HG02763 (cell line): ENCODE measurements at regions not wholly inside any gene's neighbourhood (a gene's known extent, or its start where the extent isn't known, plus 50 kb on each side); places are given as distances from the start of the nearest gene placed in this dataset.
"Not testable (repeated sequence)": the region's sequence is repeated elsewhere in the genome, so short reads cannot be mapped to it uniquely, and the experiment has no call there.

ENCODE experiments used
- ATAC-seq: cut with Tn5 transposase; IDR thresholded peaks from one replicate; pipeline ENCODE4 v1.9.1; 2021; ENCODE audit warnings: mild to moderate bottlenecking, moderate library complexity; ENCODE audit not compliant: unreplicated experiment

DNA sequence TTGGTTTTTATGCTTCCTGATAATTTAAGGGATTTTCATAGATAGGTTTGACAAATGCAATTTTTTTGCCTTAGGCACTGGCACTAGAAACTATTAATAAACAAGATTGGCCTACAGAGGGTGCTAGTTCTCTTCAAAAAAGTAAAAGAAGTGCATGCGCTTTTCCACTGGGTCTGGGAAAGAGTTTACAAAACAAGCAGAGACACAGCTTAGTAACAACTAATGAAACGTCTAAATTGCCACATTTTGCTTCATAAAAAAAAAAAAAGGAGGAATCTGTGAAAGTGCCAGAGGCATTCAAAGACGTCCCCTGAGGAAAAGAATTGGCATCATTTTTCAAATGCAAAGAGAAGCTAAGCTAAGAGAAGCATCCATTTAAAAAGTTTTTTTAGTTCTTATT, 58.3 kb upstream of the EEA1 start:
- peak; percentile 15 for ATAC-seq

DNA sequence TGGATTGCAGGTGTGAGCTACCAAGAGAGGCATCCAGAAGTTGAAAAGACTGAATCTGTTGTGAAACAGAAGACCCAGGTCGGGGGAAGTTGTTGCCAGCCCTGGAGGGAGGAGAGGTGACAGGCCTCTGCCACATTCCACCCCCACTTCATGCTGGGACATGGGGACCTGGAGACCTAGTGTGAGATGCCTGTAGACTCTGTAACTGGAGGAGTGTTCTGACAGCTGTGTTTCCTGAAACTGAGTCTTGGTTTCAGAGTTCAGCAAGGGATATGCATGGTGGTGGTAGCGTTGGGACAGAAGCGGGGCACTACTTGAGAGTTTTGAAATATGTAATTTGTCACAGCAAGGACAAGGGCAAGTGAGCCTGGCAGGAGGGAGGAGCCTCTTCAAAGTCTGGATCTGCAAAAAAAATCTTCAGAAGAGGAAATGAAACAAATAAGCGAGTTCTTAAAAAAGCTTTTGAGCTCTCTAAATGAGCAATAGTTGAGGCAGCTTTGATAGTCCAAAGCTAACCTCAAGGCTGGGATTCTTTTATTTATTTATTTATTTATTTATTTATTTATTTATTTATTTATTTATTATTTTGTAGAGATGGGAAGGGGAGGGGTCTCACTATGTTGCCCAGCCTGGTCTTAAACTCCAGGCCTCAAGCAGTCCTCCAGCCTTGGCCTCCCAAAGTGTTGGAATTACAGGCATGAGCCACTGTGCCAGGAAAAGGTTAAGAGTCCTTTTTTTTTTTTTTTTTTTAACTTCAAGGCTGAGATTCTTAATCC, 58.9 kb upstream of the EEA1 start:
- peak; percentile 87 for ATAC-seq

DNA sequence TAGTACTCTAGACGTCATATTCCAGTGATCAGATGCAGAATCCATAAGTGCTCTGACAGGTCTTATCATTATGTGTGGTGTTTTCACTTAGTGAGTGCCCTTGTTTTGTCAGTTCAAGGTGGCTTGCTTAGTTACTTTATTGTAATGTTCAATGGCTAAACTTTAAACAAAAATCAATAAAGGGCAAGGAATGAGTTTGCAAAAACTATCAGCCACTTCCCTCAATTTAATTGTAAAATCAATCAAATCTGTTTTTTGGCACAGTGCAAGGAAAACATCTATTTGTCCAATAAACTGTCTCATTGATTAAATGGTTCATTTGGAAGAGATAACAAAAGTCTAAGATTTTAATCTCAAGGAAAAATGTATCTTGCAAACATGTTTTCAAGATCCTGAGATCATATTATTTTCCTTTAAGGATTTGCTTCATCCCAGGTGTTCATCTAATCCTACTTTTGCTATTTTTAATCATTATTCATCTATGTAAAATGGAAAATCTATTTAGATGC, 59.6 kb upstream of the EEA1 start:
- no peak for ATAC-seq

DNA sequence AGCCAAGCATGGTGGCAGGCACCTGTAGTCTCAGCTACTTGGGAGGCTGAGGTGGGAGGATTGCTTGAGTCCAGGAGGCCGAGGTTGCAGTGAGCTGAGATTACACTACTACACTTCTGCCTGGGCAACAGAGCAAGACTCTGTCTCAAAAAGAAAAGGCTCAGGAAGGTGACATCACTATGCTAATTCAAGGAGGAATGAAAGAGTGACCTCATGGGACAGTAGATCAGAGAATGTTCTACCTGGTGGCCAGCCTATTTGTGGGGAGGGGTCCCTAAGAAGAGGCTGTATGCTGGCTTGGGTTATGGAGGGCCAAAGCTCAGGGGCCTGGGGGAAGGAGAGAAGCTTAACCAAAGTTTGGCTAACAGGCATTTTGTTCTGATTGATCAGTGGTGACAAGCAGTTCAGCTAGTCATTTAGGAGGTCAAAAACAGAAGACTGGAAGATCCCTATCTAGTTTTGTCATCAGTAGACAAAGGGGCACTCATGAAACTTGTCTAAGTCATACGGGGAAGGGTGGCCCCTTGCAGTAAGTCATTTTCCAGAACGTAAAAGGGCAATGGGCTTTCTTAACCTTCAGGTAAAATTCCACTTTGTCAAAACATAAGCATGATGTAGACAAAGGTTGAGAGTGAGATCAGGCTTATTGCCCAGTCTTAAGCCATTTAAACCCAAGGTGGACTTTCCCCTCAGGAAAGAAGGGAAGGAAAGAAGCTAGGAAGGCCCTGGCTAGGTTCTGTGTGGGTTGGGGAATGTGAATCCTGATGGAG, 60.8 kb upstream of the EEA1 start:
- no peak for ATAC-seq

DNA sequence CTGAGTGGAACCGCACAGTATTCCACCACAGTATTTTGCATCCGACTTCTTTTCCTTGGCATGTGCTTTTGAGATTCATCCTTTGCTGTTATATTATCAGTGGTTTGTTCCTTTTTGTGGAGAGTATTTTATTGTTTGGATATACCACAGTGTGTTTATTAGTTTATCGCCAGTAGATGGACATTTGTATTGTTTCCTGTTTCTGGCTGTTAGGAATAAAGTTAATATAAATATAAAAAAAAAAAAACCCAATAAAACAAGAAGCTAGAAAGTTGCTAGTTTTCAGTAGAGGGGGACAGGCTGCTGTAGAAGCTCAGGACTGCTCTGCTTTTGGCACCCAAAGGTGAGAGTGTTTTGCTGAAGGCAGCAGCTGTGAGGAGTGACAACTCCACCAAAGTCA, 62.0 kb upstream of the EEA1 start:
- no peak for ATAC-seq

DNA sequence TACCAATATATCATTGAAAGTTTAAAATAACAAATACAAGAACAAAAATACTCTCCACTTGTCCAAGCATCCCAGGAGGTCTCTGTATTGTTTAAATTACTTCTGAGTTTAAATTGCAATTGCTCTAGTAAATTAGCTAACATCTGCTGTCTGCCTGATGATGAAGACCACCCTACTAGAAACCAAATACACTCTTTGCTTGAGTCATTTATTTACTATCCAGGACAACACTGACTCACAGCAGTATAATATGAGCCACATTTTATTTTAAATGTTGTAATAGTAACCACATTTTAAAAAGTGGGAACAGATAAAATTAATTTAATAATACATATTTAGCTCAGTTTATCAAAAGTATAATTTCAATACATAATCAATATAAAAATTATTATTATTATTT, 62.9 kb upstream of the EEA1 start:
- ATAC-seq, result no peak

DNA sequence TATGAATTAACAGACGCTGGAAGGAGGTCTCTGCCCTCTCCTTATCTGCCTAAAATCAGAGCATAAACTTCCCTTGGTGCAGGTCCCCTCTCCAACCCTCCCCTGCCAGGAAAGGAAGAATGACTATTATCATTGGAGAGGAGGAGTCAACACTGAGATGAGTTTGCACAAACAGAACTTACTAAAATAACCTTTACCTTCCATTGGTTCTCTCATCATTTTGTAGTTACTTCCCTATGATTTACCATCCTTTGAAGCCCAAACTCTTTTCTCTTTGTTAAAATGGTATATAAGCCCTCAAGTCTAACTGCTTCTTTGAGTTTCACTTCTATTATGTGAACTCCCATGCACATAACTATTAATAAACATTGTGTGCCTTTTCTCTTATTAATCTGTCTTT, 64.2 kb upstream of the EEA1 start:
- no peak for ATAC-seq

DNA sequence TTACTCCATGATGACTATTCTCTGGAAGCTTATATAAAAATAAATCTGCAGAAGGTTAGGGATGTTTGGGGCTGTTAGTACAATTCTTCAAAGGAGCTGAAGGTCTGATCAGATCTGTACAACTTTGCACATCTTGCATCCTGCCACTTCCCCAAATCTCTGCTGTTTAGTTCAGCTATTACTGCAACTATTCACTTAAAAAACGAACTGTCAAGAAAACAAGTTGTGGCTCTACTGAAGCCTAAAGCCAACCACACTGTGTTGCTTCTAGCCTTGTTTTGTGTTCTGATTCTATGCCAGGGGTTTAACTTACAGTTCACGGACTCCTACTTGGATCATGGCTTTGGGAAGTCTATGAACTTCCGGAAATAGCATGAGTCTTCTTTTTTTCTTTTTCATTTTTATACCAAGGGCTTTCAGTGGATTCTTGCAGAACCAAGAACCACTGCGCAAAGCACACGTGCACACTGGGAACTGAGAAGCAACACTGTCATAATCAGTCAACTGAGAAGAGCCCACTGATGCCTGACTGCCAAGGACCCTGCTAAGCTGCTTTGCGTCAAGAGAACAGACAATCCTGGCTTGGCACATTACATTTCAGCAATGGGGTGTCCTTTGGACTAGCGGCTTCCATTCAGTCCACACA, 66.3 kb upstream of the EEA1 start:
- ATAC-seq, result peak; percentile 78

DNA sequence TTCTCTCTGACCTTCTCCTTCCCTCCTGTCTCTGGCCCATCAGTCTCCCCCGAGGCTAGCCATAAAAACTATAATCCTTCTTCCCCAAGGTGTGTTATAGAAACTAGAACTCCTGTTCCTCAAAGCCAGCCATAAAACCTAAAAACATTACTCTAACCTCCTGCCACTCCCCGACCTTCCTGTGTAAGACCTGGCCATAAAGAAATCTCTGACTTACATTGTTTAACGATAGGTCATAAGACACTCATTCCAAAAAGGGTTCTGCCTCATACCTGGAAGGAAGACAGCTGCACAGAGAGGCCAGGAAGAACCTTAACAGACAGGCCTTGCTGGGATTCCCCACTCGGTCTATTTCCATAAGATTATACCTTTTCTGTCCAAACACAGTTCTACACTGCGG, 70.9 kb upstream of the EEA1 start:
- ATAC-seq, result no peak

DNA sequence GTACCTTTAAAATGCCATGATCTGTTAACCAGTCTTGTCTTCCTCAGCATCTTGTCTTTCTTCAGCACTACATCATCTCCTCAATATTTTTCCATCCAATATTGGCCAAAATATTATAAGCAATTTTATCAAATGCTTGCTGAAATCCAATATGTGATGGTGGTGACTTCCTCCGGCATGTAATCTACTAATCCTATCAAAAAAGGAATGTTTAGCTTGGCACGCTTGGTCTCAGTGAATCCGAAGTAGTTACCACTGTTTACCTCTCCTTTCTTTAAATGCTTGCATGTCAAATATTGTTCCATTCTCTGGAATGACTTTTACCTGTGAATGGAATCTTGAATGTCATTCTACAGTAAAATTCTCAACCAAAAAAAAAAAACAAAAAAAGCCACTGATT, 72.3 kb upstream of the EEA1 start:
- no peak for ATAC-seq

DNA sequence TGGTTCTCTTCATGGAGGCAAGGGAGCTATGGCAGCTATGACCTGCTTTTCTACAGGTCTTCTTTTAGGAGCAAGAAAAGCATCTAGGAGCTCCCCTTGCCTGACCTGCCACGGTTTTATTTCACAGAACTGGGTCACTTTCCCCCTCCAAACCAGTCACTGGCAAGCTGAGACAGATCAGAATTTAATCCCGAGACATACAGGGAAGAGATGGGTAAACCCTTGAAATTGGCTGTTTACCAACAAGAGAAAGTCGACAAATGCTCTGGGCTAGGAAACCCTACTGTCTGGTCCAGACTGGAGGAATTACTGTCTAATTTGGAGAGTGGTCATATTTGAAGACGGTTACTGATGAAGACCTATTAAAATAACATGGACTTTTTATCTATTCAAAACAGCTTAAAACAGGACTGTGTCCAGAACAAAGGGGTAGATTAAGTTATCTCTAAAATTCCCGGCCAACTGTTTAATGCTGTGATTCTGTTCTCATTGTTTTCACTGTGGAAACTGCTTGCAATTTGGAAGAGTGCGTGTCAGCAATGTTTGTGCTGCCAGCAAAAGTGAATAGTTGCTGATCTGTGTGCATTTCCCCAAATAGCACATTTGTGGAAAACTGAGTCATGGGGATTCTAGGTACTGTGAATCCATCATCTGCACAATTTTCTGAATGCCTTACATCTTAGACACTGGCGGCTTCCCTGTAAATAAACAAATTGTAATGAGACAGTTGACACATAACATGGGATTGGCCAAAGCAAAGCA, 73.4 kb upstream of the EEA1 start:
- ATAC-seq, result no peak

DNA sequence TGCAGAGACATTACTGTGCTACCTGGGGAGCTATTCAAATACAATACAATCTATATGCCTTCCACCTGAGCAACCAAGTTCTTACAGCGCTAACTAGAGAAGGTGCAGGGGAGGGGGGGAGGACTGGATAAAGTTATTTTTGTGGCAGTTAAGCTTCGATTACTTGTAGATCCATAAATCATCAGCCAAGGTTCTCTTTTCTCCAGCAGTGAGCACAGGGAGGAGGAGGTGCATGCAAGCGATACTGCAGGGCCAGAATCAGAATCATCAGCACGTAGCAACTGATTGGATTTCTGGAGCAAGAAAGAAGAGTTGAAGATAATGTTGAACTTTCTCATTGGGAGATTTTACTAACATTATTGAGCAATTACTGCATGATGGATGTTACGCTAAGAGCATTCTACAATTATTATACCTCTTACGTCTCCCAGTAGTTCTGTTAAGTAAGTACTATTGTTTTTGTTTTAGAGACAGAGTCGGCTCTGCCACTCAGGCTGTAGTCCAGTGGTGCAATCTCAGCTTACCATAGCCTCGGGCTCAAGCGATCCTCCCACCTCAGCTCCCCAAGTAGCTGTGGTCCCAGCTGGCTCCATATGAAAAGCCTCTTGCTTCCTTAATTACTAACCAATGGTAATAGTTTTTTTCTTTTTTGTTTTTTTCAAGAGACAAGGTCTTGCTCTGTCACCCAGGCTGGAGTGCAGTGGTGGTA, 74.6 kb upstream of the EEA1 start:
- ATAC-seq, result no peak

DNA sequence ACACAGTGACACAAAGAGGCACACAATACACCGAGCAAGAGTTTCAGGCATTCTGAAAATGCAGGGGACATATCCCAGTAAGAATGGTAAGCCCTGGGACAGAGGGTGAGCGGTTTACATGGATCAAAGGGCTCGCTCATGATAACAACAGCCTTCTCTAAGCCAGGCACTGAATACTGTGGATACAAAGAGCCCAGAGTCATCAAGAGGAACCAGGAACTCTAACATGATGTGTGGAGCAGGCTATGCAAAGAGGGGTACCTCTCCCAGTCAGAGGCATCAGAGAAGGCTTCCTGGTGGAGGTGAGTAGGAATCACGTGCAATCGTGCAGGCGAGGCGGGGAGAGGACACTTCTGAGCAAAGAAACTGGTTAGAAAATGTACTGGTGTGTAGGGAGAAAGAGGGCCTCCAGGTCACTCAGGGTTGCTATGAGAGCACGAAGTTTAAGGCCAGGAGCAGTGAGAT, 76.9 kb upstream of the EEA1 start:
- ATAC-seq, result no peak

DNA sequence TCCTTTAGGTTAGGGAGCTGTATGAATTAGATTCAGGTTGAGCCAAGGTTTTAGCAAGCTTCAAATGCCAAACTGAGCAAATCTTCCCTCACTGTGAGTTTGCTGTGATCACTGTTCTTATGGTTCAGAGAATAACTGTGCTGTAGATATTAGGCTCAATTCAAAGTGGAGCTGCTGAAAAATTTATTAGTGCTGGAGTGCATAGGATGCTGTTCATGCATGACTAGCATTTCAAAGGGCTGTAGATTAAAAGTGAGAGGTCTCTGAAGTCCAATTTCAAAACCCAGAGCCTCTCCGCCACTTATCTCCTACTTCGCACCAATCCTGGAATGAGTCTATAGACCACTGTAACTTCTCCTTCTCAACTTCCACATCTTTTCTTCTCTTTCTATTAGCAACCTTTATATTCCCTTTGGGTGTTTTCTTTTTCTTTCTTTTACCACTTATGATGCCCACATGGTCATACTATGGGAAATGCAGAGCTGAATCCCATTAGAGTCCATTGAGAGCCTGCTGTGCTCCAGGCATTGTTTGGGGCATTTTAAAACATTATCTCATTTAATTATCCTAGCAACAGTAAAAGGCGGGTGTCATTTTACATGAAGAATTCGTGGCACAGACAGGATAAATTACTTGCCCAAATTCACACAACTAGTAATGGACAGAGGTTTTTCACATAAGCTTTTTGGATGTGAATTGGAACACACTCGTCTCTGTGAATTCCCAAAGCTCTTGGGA, 77.5 kb upstream of the EEA1 start:
- no peak for ATAC-seq

DNA sequence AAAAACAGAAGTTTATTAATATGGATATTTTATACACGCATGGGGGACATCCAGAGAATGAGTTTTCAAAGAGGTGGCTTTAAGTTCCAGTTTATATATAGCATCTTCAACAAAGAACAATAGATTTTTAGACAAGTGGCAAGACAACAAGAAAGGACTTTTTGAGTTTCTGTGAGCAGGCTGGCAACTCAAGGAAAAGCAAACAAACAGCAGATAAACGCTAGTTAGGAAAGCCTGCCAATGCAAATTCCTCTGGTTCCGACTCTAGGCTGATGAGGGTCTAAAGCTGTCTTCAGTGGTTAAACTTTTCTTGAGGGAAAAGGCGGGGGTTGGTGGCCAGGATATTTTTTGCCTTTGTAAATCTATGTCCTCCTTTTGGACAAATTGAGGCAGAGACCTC, 78.4 kb upstream of the EEA1 start:
- ATAC-seq, result no peak

DNA sequence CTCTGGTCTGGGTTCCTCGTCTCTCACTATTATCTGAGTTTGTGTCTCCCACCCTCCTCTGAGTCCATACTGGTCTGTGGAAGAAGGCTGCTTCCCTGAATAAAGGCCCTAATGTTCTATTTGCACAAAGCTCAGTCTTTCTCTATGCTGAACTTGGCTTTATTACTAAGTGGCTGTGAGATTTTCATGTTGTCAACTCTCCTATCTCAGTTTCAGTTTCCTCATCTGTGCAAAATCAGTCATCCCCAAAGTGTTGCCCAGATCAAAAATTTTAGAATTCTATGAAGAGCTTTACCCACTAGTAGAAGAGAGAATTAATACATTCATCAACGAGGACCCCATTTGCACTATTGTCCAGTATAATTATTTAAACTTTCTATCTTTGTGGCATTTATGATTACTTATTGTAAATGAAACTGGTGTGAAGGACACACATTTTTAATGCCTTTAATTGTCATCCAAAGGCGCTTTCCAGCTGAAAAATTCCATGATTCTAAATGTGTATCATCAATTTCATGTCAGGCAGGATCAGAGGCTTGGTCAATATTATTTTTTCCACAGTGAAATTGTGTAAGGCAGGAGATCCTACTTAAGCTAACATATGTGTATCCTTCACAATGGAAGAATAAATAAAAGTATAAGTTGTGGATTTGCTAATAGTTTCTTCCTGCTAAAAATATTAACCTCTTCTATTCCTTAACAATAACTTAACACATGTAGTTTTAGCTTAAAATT, 79.1 kb upstream of the EEA1 start:
- ATAC-seq, result peak; percentile 49

DNA sequence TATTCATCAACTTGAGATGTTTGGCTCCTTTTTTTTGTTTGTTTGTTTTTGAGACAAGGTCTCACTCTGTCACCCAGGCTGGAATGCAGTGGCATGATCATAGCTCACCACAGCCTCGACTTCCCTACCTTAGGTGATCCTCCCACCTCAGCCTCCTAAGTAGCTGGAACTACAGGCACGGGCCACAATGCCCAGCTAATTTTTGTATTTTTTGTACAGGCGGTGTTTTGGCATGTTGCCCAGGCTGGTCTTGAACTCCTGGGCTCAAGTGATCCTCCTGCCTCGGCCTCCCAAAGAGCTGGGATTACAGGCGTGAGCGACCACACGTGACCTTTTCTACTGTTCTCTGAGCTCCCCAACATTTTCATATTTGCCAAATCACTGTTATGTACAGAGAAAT, 79.8 kb upstream of the EEA1 start:
- ATAC-seq, result not testable (repeated sequence)

DNA sequence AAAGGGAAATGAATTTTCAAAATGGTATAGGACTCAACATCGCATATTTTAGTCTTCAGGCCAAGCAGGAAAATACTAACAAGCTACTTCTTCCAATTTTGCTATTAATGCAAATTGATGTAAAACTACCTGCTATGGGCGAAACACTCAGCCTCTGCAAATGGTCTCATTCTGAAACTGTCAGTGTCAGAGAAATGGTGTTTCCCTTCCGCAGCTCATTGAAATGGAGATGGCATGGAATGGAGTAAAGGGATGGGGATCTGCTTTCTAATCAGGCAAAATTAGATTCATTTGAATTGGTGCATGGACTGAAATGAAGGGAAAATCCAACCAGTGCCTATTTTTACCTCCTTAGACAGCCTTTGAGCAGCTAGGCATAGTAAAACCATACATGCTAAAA, 80.4 kb upstream of the EEA1 start:
- ATAC-seq, result no peak

DNA sequence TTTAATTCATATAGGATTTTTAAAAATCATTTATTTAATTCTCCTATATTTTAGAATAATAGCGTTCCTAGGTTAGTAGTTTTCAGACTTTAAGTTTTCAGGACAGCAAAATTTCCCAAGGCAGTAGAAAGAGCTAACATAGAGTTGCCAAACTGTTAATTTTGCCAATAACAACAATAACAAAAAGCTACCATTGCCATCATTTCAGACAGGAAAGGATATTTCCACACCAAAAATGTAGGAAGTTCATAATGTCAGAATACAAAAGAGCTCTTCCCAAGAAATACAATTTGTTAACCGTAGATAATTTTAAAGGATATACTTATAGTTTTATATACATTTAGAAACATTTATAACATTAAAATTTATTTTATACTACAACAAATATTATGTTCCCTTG, 81.4 kb upstream of the EEA1 start:
- no peak for ATAC-seq
